Endothelial cell of umbilical vein (primary cell): ENCODE measurements at regions not wholly inside any gene's neighbourhood (a gene's known extent, or its start where the extent isn't known, plus 50 kb on each side); places are given as distances from the start of the nearest gene placed in this dataset.

ENCODE experiments used
- BruUV-seq: library from RNA; stranded (reverse); fragments of 400-500 nt; replicated peaks from 2 replicates; lab custom pipeline; 2021; lab: Mats Ljungman, UMichigan
- CTCF ChIA-PET: fragments of 300-600, 350-600 bp; sonication (Branson Sonifier 250); formaldehyde crosslinking; loops from one replicate; lab custom pipeline; 2021; ENCODE audit warnings: antibody characterized with exemption, inconsistent platforms; lab: Charles Lee
- POLR2A ChIA-PET: fragments of 300-600, 350-600 bp; sonication (Branson Sonifier 250); formaldehyde crosslinking; loops from one replicate; lab custom pipeline; 2021; ENCODE audit warnings: antibody characterized with exemption, inconsistent platforms; lab: Charles Lee
- DNase-seq: peaks from one replicate; pipeline ENCODE4 v3.0.0-alpha.2; 2011; ENCODE audit warnings: low read depth, low spot score
- FAIRE-seq: peaks from 2 replicates; lab custom pipeline; 2011; peaks lifted over from hg19 to GRCh38; lab: Jason Lieb, UNC
- H2AFZ ChIP-seq: 2 replicates; pipeline ENCODE4 v1.6.0; 2012; ENCODE audit warnings: low read depth, low read length, control low read depth, inconsistent platforms
- H3K27ac ChIP-seq: 2 replicates; pipeline ENCODE4 v1.5.1; 2011; ENCODE audit warnings: low read depth, mild to moderate bottlenecking, control low read depth, low read length, moderate library complexity; ENCODE audit not compliant: insufficient read depth
- H3K27me3 ChIP-seq, 2 experiments: 2 replicates each; pipeline versions ENCODE4 v1.6.0 to v1.6.1; 2011; ENCODE audit warnings: low read length in 2 of 2, mixed read lengths in 1 of 2; ENCODE audit not compliant: control insufficient read depth in 2 of 2, insufficient read depth in 2 of 2
- H3K36me3 ChIP-seq, 2 experiments: 2 replicates in 1 of 2; 3 replicates in 1 of 2; pipeline ENCODE4 v1.5.1; 2011; ENCODE audit warnings: low read length in 2 of 2, mild to moderate bottlenecking in 1 of 2, moderate library complexity in 1 of 2; ENCODE audit not compliant: control insufficient read depth in 2 of 2, insufficient read depth in 2 of 2; ENCODE audit errors: extremely low read depth in 1 of 2
- H3K4me1 ChIP-seq: 3 replicates; pipeline ENCODE4 v1.5.1; 2011; ENCODE audit warnings: mild to moderate bottlenecking, low read length; ENCODE audit not compliant: control insufficient read depth, insufficient read depth; ENCODE audit errors: extremely low read depth
- H3K4me2 ChIP-seq: 2 replicates; pipeline ENCODE4 v1.6.1; 2011; ENCODE audit warnings: low read length, control low read depth, mixed read lengths; ENCODE audit not compliant: insufficient read depth
- H3K4me3 ChIP-seq, 3 experiments: fragments of 200-600 bp in 1 of 3; sonication (generic), shearing (Covaris generic) in 1 of 3; replicated peaks in 1 of 3; 2 replicates each; pipeline ENCODE4 v1.5.1; 2011 to 2016; ENCODE audit warnings: control low read depth in 3 of 3, low read length in 3 of 3, mild to moderate bottlenecking in 2 of 3, inconsistent platforms in 1 of 3, low read depth in 1 of 3, moderate library complexity in 1 of 3; ENCODE audit not compliant: insufficient read depth in 1 of 3
- H3K79me2 ChIP-seq: 2 replicates; pipeline ENCODE4 v1.6.0; 2012; ENCODE audit warnings: low read length, inconsistent platforms; ENCODE audit not compliant: control insufficient read depth, insufficient read depth
- H3K9ac ChIP-seq: replicated peaks from 2 replicates; pipeline ENCODE3; 2011; ENCODE audit warnings: low read length, control low read depth; ENCODE audit not compliant: insufficient read depth; ENCODE audit errors: extremely low read depth
- H3K9me1 ChIP-seq: replicated peaks from 3 replicates; pipeline ENCODE4 v1.6.0; 2011; ENCODE audit warnings: mild to moderate bottlenecking, low read length; ENCODE audit not compliant: control insufficient read depth, insufficient read depth; ENCODE audit errors: extremely low read depth
- H3K9me3 ChIP-seq: replicated peaks from 2 replicates; pipeline ENCODE4 v1.5.1; 2012; ENCODE audit warnings: low read length, inconsistent platforms; ENCODE audit not compliant: control insufficient read depth, insufficient read depth
- H4K20me1 ChIP-seq: replicated peaks from 2 replicates; pipeline ENCODE3; 2011; ENCODE audit warnings: mild to moderate bottlenecking, low read length; ENCODE audit not compliant: control insufficient read depth, insufficient read depth; ENCODE audit errors: extremely low read depth
- FOS ChIP-seq: IDR thresholded peaks from 2 replicates; pipeline ENCODE4 v1.6.1; 2011; ENCODE audit warnings: mild to moderate bottlenecking, low read length, moderate library complexity, borderline replicate concordance; ENCODE audit not compliant: insufficient read depth
- JUN ChIP-seq: IDR thresholded peaks from 2 replicates; pipeline ENCODE4 v1.6.1; 2011; ENCODE audit warnings: borderline replicate concordance, low read depth; ENCODE audit not compliant: insufficient read length, insufficient read depth
- POLR2A ChIP-seq: IDR thresholded peaks from 2 replicates; pipeline ENCODE4 v1.6.1; 2012; ENCODE audit warnings: low read depth, mild to moderate bottlenecking, control low read depth, low read length
- POLR2AphosphoS5 ChIP-seq: IDR thresholded peaks from 2 replicates; pipeline ENCODE4 v1.6.1; 2012; ENCODE audit warnings: low read depth, mild to moderate bottlenecking, control low read depth, low read length, moderate library complexity; ENCODE audit not compliant: insufficient read depth
- dilution Hi-C: fragments of 300-500 bp; cut with MboI; formaldehyde crosslinking; loops from one replicate; pipeline ENCODE4 v1.15.0; 2019; ENCODE audit warnings: low sequenced_read_pairs; ENCODE audit not compliant: extremely low pct_ligation_motif_present
- intact Hi-C: fragments of 100-400 bp; cut with micrococcal nuclease; formaldehyde crosslinking; loops from one replicate; pipeline ENCODE4 v1.10.0; 2022
- TF ChIP-seq, protein P1 (sequence below), 2 donors: IDR thresholded peaks; 1 replicate in 1 of 2; 2 replicates in 1 of 2; pipeline ENCODE4 v1.5.1; 2011; ENCODE audit warnings: low read length in 2 of 2, mild to moderate bottlenecking in 2 of 2, moderate library complexity in 2 of 2, control low read depth in 1 of 2, inconsistent platforms in 1 of 2, low read depth in 1 of 2; ENCODE audit not compliant: insufficient read depth in 1 of 2; ENCODE audit errors: extremely low read depth in 1 of 2

GRCh38 chr1:80535466-80535865 is 1265.3 kb upstream of the ADGRL2 start:
- Histone ChIP-seq H3K4me3 (no peak overlapping the region), H4K20me1 (no peaks in the 10 kb centered on the region), H3K27ac (no peak overlapping the region), H3K9ac (no peak overlapping the region), H3K4me1 (no peaks in the 10 kb centered on the region), H3K9me3 (no peaks in the 10 kb centered on the region), H2AFZ (no peak overlapping the region), H3K4me2 (no peak overlapping the region), H3K79me2 (no peaks in the 10 kb centered on the region), H3K27me3 (no peaks in the 10 kb centered on the region), H3K36me3 (no peaks in the 10 kb centered on the region), H3K9me1 (no peaks in the 10 kb centered on the region)
- no peak for FAIRE-seq
- no peak for DNase-seq
- CTCF ChIA-PET, result no interaction called here
- no peak for TF ChIP-seq POLR2AphosphoS5
- no peak for TF ChIP-seq FOS
- TF ChIP-seq, protein P1, sequence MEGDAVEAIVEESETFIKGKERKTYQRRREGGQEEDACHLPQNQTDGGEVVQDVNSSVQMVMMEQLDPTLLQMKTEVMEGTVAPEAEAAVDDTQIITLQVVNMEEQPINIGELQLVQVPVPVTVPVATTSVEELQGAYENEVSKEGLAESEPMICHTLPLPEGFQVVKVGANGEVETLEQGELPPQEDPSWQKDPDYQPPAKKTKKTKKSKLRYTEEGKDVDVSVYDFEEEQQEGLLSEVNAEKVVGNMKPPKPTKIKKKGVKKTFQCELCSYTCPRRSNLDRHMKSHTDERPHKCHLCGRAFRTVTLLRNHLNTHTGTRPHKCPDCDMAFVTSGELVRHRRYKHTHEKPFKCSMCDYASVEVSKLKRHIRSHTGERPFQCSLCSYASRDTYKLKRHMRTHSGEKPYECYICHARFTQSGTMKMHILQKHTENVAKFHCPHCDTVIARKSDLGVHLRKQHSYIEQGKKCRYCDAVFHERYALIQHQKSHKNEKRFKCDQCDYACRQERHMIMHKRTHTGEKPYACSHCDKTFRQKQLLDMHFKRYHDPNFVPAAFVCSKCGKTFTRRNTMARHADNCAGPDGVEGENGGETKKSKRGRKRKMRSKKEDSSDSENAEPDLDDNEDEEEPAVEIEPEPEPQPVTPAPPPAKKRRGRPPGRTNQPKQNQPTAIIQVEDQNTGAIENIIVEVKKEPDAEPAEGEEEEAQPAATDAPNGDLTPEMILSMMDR (IDR thresholded peaks at IDR 0.05; ENCODE audit: extremely low read depth in 1 of 2, insufficient read depth in 1 of 2, low read depth in 1 of 2, low read length in 2 of 2), result no peak
- intact Hi-C loops (no loop called here), dilution Hi-C loops (no loop called here)
- no TSS peak for BruUV-seq
- POLR2A ChIA-PET, result no interaction called here

DNA sequence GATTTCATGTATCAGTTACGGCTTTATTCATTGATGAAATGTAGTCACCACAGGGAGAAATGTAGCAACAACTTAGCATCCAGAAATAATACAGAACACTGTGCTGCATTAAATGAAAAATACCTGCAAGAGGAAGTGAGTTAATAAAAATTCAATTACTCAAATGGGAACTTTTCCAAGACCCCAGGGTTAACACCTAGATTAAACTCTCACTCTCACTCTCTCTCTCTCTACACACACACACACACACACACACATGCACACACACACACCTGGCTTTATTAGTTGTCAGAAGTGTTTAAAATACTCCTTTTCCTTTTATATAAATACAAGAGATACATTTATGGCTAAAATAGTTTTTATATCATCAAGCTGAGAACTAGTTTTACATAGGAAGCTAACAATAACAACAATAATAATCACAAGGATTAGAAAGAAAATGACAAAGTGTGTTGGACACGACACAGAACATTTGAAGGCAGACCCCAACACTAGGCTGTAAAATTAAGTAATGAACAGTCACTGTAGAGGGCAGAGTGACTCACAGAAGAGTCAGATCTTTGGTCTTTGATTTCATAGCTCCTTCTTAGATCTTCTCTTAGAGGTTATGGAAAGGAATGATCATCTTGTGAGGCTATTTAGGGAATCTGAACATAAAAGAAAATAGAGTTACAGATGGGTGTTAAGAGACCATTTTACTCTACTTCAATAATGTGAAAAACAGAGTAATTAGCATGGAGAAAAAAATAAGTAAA is 1266.0 kb upstream of the ADGRL2 start:
- CTCF ChIA-PET, result no interaction called here
- Histone ChIP-seq H3K4me3 (no peak overlapping the region), H3K79me2 (no peaks in the 10 kb centered on the region), H3K27ac (no peak overlapping the region), H4K20me1 (no peaks in the 10 kb centered on the region), H2AFZ (no peak overlapping the region), H3K4me1 (no peaks in the 10 kb centered on the region), H3K4me2 (no peak overlapping the region), H3K27me3 (no peaks in the 10 kb centered on the region), H3K9me3 (no peaks in the 10 kb centered on the region), H3K36me3 (no peaks in the 10 kb centered on the region), H3K9ac (no peak overlapping the region), H3K9me1 (no peaks in the 10 kb centered on the region)
- DNase-seq, result no peak
- no peak for FAIRE-seq
- POLR2A ChIA-PET, result no interaction called here
- dilution Hi-C loops, result no loop called here
- BruUV-seq, result no TSS peak
- no peak for TF ChIP-seq POLR2AphosphoS5
- TF ChIP-seq JUN, result no peak
- no peak for TF ChIP-seq POLR2A
- intact Hi-C loops, result no loop called here
